Activated CD4-positive, alpha-beta T cell treated with anti-CD3 and anti-CD28 coated beads, Interleukin-2, amount 10 ng/mL, durations not matched to agents 7 days and 5 days (primary cell): ENCODE measurements at regions not wholly inside any gene's neighbourhood (a gene's known extent, or its start where the extent isn't known, plus 50 kb on each side); places are given as distances from the start of the nearest gene placed in this dataset.

Source experiments
- CTCF ChIA-PET: fragments of 350-600 bp; sonication (Branson Sonifier 250); formaldehyde crosslinking; loops from one replicate; lab custom pipeline; 2021; ENCODE audit warnings: antibody characterized with exemption; lab: Charles Lee
- POLR2A ChIA-PET: fragments of 350-600 bp; sonication (Branson Sonifier 250); formaldehyde crosslinking; loops from one replicate; lab custom pipeline; 2021; ENCODE audit warnings: antibody characterized with exemption; lab: Charles Lee
- DNase-seq: peaks from one replicate; pipeline ENCODE4 v3.0.0-alpha.2; 2020
- H3K27ac Mint-ChIP-seq: one replicate; pipeline ENCODE4 v1.8.0; 2021; ENCODE audit warnings: mild to moderate bottlenecking, moderate library complexity, mixed read lengths
- H3K27me3 Mint-ChIP-seq: one replicate; pipeline ENCODE4 v1.8.0; 2021; ENCODE audit warnings: mixed read lengths
- H3K36me3 Mint-ChIP-seq: one replicate; pipeline ENCODE4 v1.8.0; 2021; ENCODE audit warnings: low read depth, mixed read lengths
- H3K4me1 Mint-ChIP-seq: one replicate; pipeline ENCODE4 v1.8.0; 2021; ENCODE audit warnings: mixed read lengths
- H3K4me3 Mint-ChIP-seq: one replicate; pipeline ENCODE4 v1.8.0; 2021; ENCODE audit warnings: mild to moderate bottlenecking, moderate library complexity, mixed read lengths
- H3K9me3 Mint-ChIP-seq: one replicate; pipeline ENCODE4 v1.8.0; 2021; ENCODE audit warnings: mixed read lengths

- ChIA-PET CTCF (interaction anchor here (0.7 kb wide), 1 partner anchor 224 kb away, joined by 3 read pairs; the partner anchor contains the start of gene FOXB1), POLR2A (no interaction called here)
- DNase-seq = no peak
- peaks cover 2% of the 10 kb centered on the region for H3K4me1 Mint-ChIP-seq
- H3K27ac Mint-ChIP-seq = no peak overlapping the region
- H3K27me3 Mint-ChIP-seq = peaks cover 20% of the 10 kb centered on the region
- no peaks in the 10 kb centered on the region for H3K36me3 Mint-ChIP-seq
- no peak overlapping the region for H3K4me3 Mint-ChIP-seq
- H3K9me3 Mint-ChIP-seq = no peaks in the 10 kb centered on the region
Observed at GRCh38 chr15:60228619-60229018, 169.2 kb downstream of the ANXA2 start.

- peaks cover 6% of the 10 kb centered on the region for H3K4me1 Mint-ChIP-seq
- no peak overlapping the region for H3K4me3 Mint-ChIP-seq
- no peak for DNase-seq
- ChIA-PET CTCF (interaction anchor here (0.8 kb wide), 1 partner anchor 14 kb away, joined by 3 read pairs; no protein-coding TSS in a partner anchor), POLR2A (no interaction called here)
- H3K27ac Mint-ChIP-seq = no peak overlapping the region
- H3K36me3 Mint-ChIP-seq = no peaks in the 10 kb centered on the region
- no peaks in the 10 kb centered on the region for H3K9me3 Mint-ChIP-seq
- H3K27me3 Mint-ChIP-seq = peaks cover 30% of the 10 kb centered on the region
Observed at GRCh38 chr15:60235951-60236710, 161.7 kb downstream of the ANXA2 start.

DNA sequence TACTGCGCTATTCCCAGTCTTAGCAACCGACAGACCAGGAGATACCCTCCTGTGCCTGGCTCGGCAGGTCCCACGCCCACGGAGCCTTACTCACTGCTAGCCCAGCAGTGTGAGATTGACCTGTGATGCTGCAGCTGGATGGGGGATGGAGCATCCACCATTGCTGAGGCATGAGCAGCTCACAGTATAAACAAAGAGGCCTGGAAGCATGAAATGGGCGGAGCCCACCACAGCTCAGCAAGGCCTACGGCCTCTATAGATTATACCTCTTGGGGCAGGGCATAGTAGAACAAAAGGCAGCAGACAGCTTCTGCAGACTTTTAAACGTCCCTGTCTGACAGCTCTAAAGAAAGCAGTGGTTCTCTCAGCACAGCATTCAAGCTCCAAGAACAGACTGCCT is 160.3 kb downstream of the ANXA2 start:
- Mint-ChIP-seq H3K36me3 (no peaks in the 10 kb centered on the region), H3K4me1 (peaks cover 6% of the 10 kb centered on the region), H3K9me3 (no peaks in the 10 kb centered on the region), H3K4me3 (no peak overlapping the region), H3K27me3 (peaks cover 40% of the 10 kb centered on the region), H3K27ac (no peak overlapping the region)
- POLR2A ChIA-PET = interaction anchor here (0.6 kb wide), 1 partner anchor 20 kb away, joined by 3 read pairs; no protein-coding TSS in a partner anchor
- CTCF ChIA-PET = interaction anchor here (0.7 kb wide), 1 partner anchor 66 kb away, joined by 3 read pairs; no protein-coding TSS in a partner anchor
- no peak for DNase-seq

- CTCF ChIA-PET = no interaction called here
- H3K27me3 Mint-ChIP-seq = peaks cover 76% of the 10 kb centered on the region
- H3K4me1 Mint-ChIP-seq = no peaks in the 10 kb centered on the region
- no peak for DNase-seq
- H3K36me3 Mint-ChIP-seq = no peaks in the 10 kb centered on the region
- H3K4me3 Mint-ChIP-seq = no peak overlapping the region
- no peaks in the 10 kb centered on the region for H3K9me3 Mint-ChIP-seq
- H3K27ac Mint-ChIP-seq = no peak overlapping the region
- POLR2A ChIA-PET = no interaction called here
Observed at GRCh38 chr15:60243769-60244168, 154.0 kb downstream of the ANXA2 start.

DNA sequence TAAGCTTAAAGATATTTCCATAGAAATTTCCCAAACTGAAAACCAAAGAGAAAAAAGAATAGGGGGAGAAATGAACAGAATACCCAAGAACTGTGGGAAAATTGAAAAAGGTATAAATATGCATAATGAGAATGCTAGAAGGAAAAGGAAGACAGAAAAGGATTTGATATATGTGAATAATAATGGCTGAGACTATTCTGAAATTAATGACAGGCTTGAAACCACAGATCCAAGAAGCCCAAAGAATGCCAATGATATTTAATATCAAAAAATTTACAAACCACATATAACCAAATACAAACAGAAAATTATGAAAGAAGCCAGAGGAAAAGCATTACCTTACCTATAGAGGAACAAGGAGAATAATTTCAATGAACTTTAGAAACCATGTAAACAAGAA is 153.0 kb downstream of the ANXA2 start:
- DNase-seq = no peak
- no peak overlapping the region for H3K4me3 Mint-ChIP-seq
- CTCF ChIA-PET = no interaction called here
- H3K27me3 Mint-ChIP-seq = peaks cover 73% of the 10 kb centered on the region
- POLR2A ChIA-PET = no interaction called here
- no peaks in the 10 kb centered on the region for H3K9me3 Mint-ChIP-seq
- H3K36me3 Mint-ChIP-seq = no peaks in the 10 kb centered on the region
- no peaks in the 10 kb centered on the region for H3K4me1 Mint-ChIP-seq
- no peak overlapping the region for H3K27ac Mint-ChIP-seq

DNA sequence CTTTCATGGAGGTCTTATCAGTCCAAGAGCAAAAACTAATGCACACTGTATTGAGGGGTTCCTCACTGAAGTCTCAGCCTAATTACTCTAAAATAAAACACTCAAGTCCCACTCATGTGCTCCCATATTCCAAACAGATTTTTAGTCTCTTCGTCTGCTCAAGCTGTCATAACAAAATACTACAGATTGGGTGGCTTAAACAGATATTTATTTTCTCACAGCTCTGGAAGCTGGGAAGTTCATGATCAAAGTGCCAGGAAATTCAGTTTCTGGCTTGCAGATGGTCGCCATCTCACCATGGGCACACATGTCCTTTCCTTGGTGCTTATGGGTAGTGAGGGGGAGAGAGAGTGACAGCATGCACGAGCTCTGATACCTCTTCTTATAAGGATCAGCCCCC is 147.5 kb downstream of the ANXA2 start:
- no peaks in the 10 kb centered on the region for H3K36me3 Mint-ChIP-seq
- ChIA-PET POLR2A (no interaction called here), CTCF (no interaction called here)
- no peak overlapping the region for H3K27ac Mint-ChIP-seq
- H3K4me1 Mint-ChIP-seq = peaks cover 6% of the 10 kb centered on the region
- H3K27me3 Mint-ChIP-seq = peaks cover 52% of the 10 kb centered on the region
- H3K4me3 Mint-ChIP-seq = no peak overlapping the region
- no peak for DNase-seq
- H3K9me3 Mint-ChIP-seq = no peaks in the 10 kb centered on the region

DNA sequence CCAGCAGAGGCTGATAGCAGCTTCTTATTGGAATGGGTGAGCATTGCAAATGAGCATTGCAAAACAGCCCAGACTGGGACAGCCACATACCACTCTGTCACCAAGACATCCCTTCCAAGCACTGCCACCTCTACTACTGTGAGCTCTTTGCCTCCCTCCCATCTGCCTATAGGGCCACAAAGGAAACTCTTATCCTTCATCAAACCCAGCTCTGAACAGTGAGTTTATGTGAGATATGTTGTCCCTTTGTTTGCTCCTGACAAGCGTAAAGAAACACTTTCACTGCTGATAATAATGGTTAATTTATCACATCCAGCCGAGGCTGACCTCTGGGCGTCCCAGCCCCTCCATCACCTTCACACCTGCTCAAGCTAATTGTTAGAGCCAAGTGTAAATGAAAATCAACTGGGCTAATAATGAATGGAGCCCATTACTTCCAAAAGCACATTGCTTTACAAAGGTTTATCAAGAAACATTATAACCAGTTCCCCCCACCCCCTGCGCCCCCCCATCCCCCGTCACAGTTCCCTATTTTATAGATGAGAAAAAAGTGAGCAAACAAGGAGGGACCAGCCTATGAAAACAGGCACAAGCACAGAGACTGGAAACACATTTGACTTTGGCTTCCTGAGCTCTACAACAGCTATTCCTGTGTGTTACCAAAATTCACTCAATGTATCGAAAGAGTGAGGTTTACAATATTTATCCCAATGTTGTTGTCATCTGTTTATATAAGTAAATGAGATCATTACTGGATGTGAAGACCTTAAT is 146.3 kb downstream of the ANXA2 start:
- CTCF ChIA-PET = no interaction called here
- Mint-ChIP-seq H3K4me1 (peaks cover 13% of the 10 kb centered on the region), H3K27me3 (peaks cover 42% of the 10 kb centered on the region), H3K9me3 (no peaks in the 10 kb centered on the region), H3K4me3 (no peak overlapping the region), H3K36me3 (no peaks in the 10 kb centered on the region), H3K27ac (no peak overlapping the region)
- no peak for DNase-seq
- POLR2A ChIA-PET = interaction anchor here (0.6 kb wide), 1 partner anchor 12 kb away, joined by 4 read pairs; no protein-coding TSS in a partner anchor

GRCh38 chr15:60254416-60254815 is 143.4 kb downstream of the ANXA2 start:
- no peak overlapping the region for H3K4me3 Mint-ChIP-seq
- H3K27me3 Mint-ChIP-seq = peaks cover 52% of the 10 kb centered on the region
- CTCF ChIA-PET = no interaction called here
- no peak for DNase-seq
- H3K4me1 Mint-ChIP-seq = peaks cover 13% of the 10 kb centered on the region
- POLR2A ChIA-PET = no interaction called here
- no peaks in the 10 kb centered on the region for H3K9me3 Mint-ChIP-seq
- H3K27ac Mint-ChIP-seq = no peak overlapping the region
- H3K36me3 Mint-ChIP-seq = no peaks in the 10 kb centered on the region

DNA sequence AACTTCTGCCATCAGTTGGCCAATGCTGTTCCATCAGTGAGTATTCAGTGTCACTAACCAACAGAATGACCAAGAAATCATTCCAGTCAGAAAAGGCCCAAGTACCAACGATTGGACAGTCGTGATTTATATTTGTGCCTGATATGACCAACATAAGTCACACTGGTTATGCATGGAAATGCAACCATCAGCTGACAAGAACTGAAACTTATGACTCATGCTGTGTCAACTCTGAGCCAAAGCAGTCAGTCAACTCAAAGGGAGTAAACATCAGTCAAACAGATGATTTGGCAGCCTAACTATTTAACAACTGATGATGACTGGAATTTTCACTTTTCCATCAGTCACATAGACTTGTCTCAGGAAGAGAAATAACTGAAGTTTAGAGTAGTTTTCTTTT is 142.4 kb downstream of the ANXA2 start:
- no peak overlapping the region for H3K4me3 Mint-ChIP-seq
- CTCF ChIA-PET = no interaction called here
- H3K9me3 Mint-ChIP-seq = no peaks in the 10 kb centered on the region
- POLR2A ChIA-PET = no interaction called here
- peaks cover 13% of the 10 kb centered on the region for H3K4me1 Mint-ChIP-seq
- H3K27me3 Mint-ChIP-seq = peaks cover 61% of the 10 kb centered on the region
- H3K27ac Mint-ChIP-seq = no peak overlapping the region
- peak; percentile 33 for DNase-seq
- H3K36me3 Mint-ChIP-seq = no peaks in the 10 kb centered on the region

GRCh38 chr15:60257591-60258159 is 140.1 kb downstream of the ANXA2 start:
- DNase-seq = no peak
- Mint-ChIP-seq H3K9me3 (no peaks in the 10 kb centered on the region), H3K4me1 (peaks cover 13% of the 10 kb centered on the region), H3K4me3 (no peak overlapping the region), H3K27ac (no peak overlapping the region), H3K27me3 (peaks cover 51% of the 10 kb centered on the region), H3K36me3 (no peaks in the 10 kb centered on the region)
- POLR2A ChIA-PET = interaction anchor here (0.6 kb wide), 1 partner anchor 1908 kb away, joined by 4 read pairs; no protein-coding TSS in a partner anchor
- CTCF ChIA-PET = interaction anchor here (0.6 to 1.4 kb wide), 2 partner anchors 25 to 200 kb away, joined by 3 read pairs; no protein-coding TSS in a partner anchor

DNA sequence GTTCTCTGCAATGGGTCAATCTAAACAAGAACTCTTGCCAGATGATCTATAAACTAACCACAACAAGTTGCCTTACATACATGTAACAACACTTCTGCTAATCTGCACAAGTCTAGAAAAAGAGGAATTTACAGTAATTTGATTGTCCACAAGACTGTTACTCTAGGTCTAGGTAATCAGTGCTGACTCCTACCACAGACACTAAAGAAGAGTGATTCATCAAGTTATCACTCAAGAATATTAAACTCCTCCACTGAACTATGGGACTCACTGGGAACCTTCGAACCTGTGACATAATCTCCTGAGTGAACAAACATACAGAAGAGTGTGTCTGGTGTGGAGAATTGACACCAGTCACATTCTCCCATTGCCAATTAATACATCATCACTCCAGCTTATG is 138.3 kb downstream of the ANXA2 start:
- ChIA-PET POLR2A (no interaction called here), CTCF (interaction anchor here (0.6 to 0.8 kb wide), 2 partner anchors 10 to 515 kb away, joined by 3 read pairs; no protein-coding TSS in a partner anchor)
- no peak overlapping the region for H3K4me3 Mint-ChIP-seq
- H3K4me1 Mint-ChIP-seq = peaks cover 12% of the 10 kb centered on the region
- no peaks in the 10 kb centered on the region for H3K36me3 Mint-ChIP-seq
- H3K27ac Mint-ChIP-seq = no peak overlapping the region
- peaks cover 40% of the 10 kb centered on the region for H3K27me3 Mint-ChIP-seq
- DNase-seq = no peak
- H3K9me3 Mint-ChIP-seq = no peaks in the 10 kb centered on the region

DNA sequence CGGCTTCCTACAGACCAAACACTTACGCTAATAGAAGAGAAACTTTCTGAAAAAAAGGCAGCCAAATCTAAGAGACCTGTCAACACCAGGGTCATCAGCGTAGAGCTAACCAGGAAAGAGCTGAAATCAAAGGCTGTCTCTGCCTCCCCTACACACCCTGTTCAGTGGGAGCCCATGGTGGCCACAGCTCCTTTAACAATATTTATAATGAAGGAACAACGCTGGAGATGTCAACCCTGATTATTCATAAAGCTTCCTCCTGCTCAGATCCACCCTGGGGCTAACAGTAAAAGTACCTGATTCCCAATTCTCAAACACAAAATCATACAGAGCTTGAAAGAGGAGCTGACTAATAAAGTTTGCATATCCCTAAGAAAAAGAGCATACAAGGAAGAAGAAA is 133.7 kb downstream of the ANXA2 start:
- Mint-ChIP-seq H3K4me1 (no peaks in the 10 kb centered on the region), H3K9me3 (no peaks in the 10 kb centered on the region), H3K4me3 (no peak overlapping the region), H3K36me3 (no peaks in the 10 kb centered on the region), H3K27ac (no peak overlapping the region), H3K27me3 (peaks cover 43% of the 10 kb centered on the region)
- DNase-seq = no peak
- ChIA-PET CTCF (interaction anchor here (0.6 kb wide), 1 partner anchor 476 kb away, joined by 4 read pairs; no protein-coding TSS in a partner anchor), POLR2A (no interaction called here)
